Endothelial cell of hepatic sinusoid (primary cell): ENCODE measurements at regions not wholly inside any gene's neighbourhood (a gene's known extent, or its start where the extent isn't known, plus 50 kb on each side); places are given as distances from the start of the nearest gene placed in this dataset.

Experiments used
- in situ Hi-C: cut with HindIII; loops from 2 replicates; pipeline ENCODE4 v1.10.0; 2017; ENCODE audit warnings: low sequenced_read_pairs

GRCh38 chr11:32315121-32315520 lies 120.2 kb downstream of the WT1 start:
- in situ Hi-C loops = no loop called here

- in situ Hi-C loops = no loop called here
Measured at GRCh38 chr11:32316232-32316631, 119.1 kb downstream of the WT1 start.

GRCh38 chr11:32316858-32317642 lies 118.3 kb downstream of the WT1 start:
- in situ Hi-C loops = no loop called here

GRCh38 chr11:32317643-32318042 lies 117.7 kb downstream of the WT1 start:
- in situ Hi-C loops = no loop called here

GRCh38 chr11:32318071-32319055 lies 117.0 kb downstream of the WT1 start:
- in situ Hi-C loops = no loop called here

GRCh38 chr11:32323814-32324130 lies 111.6 kb downstream of the WT1 start:
- in situ Hi-C loops = no loop called here

- in situ Hi-C loops = loop anchor here (25.0 kb wide), 1 partner anchor 262 kb away; the partner anchor contains the start of gene EIF3M
Measured at GRCh38 chr11:32325187-32325586, 110.2 kb downstream of the WT1 start.

- in situ Hi-C loops = loop anchor here (25.0 kb wide), 1 partner anchor 262 kb away; the partner anchor contains the start of gene EIF3M
Measured at GRCh38 chr11:32325725-32326124, 109.6 kb downstream of the WT1 start.

GRCh38 chr11:32326522-32326921 lies 108.8 kb downstream of the WT1 start:
- in situ Hi-C loops = loop anchor here (25.0 kb wide), 1 partner anchor 261 kb away; the partner anchor contains the start of gene EIF3M

GRCh38 chr11:32328392-32328791 lies 106.9 kb downstream of the WT1 start:
- in situ Hi-C loops = loop anchor here (25.0 kb wide), 1 partner anchor 259 kb away; the partner anchor contains the start of gene EIF3M

GRCh38 chr11:32331098-32331497 lies 104.2 kb downstream of the WT1 start:
- in situ Hi-C loops = loop anchor here (5.0 to 25.0 kb wide), 2 partner anchors 96 to 256 kb away; partner anchors contain the start of gene EIF3M

- in situ Hi-C loops = loop anchor here (5.0 to 25.0 kb wide), 2 partner anchors 96 to 256 kb away; partner anchors contain the start of gene EIF3M
Measured at GRCh38 chr11:32331792-32332191, 103.5 kb downstream of the WT1 start.

- in situ Hi-C loops = loop anchor here (5.0 to 25.0 kb wide), 2 partner anchors 94 to 254 kb away; partner anchors contain the start of gene EIF3M
Measured at GRCh38 chr11:32332990-32333319, 102.4 kb downstream of the WT1 start.

- in situ Hi-C loops = loop anchor here (5.0 to 25.0 kb wide), 2 partner anchors 94 to 254 kb away; partner anchors contain the start of gene EIF3M
Measured at GRCh38 chr11:32333320-32333991, 101.9 kb downstream of the WT1 start.

GRCh38 chr11:32334822-32335221 lies 100.5 kb downstream of the WT1 start:
- in situ Hi-C loops = loop anchor here (5.0 to 25.0 kb wide), 2 partner anchors 92 to 252 kb away; partner anchors contain the start of gene EIF3M
